OCI-LY3 (cell line): ENCODE measurements at regions not wholly inside any gene's neighbourhood (a gene's known extent, or its start where the extent isn't known, plus 50 kb on each side); places are given as distances from the start of the nearest gene placed in this dataset.

Experiments used
- H2AFZ ChIP-seq: fragments of 200-600, 300-600 bp; shearing (Covaris generic); 2 replicates; pipeline ENCODE4 v1.6.0; 2014; ENCODE audit warnings: antibody characterized with exemption, low read depth, low read length
- H3K27ac ChIP-seq: fragments of 200-600, 300-600 bp; sonication (generic); 2 replicates; pipeline ENCODE4 v1.5.1; 2014; ENCODE audit warnings: mild to moderate bottlenecking, low read length, moderate library complexity, mixed read lengths
- H3K27me3 ChIP-seq: fragments of 200-600, 300-600 bp; sonication (generic); 2 replicates; pipeline ENCODE4 v1.6.1; 2014; ENCODE audit warnings: low read depth, low read length, mixed read lengths
- H3K36me3 ChIP-seq: fragments of 200-600, 300-600 bp; sonication (generic); replicated peaks from 2 replicates; pipeline ENCODE3; 2014; ENCODE audit warnings: low read depth, low read length, mixed read lengths
- H3K4me1 ChIP-seq: fragments of 300-600, 200-600 bp; sonication (generic); 2 replicates; pipeline ENCODE4 v1.6.1; 2014; ENCODE audit warnings: low read length, mixed read lengths
- H3K4me2 ChIP-seq: fragments of 200-600, 300-600 bp; sonication (generic); 2 replicates; pipeline ENCODE4 v1.6.1; 2014; ENCODE audit warnings: low read length, mixed read lengths
- H3K4me3 ChIP-seq: fragments of 300-600, 200-600 bp; sonication (generic); 2 replicates; pipeline ENCODE4 v1.5.1; 2014; ENCODE audit warnings: antibody characterized with exemption, mild to moderate bottlenecking, low read length, moderate library complexity
- H3K79me2 ChIP-seq: fragments of 300-600, 200-600 bp; shearing (Covaris generic); 2 replicates; pipeline ENCODE4 v1.6.1; 2014; ENCODE audit warnings: mild to moderate bottlenecking, low read length, mixed read lengths
- H3K9ac ChIP-seq: fragments of 300-600, 200-600 bp; shearing (Covaris generic); 2 replicates; pipeline ENCODE4 v1.6.0; 2014; ENCODE audit warnings: mild to moderate bottlenecking, low read length, moderate library complexity
- H3K9me3 ChIP-seq: fragments of 200-600, 300-600 bp; shearing (Covaris generic); 2 replicates; pipeline ENCODE4 v1.6.1; 2014; ENCODE audit warnings: low read length, mixed read lengths; ENCODE audit not compliant: insufficient read depth
- H4K20me1 ChIP-seq: fragments of 200-600, 300-600 bp; sonication (generic); 2 replicates; pipeline ENCODE4 v1.6.1; 2016; ENCODE audit warnings: low read length, mixed read lengths; ENCODE audit not compliant: insufficient read depth
- EZH2phosphoT487 ChIP-seq: fragments of 200-600 bp; shearing (Covaris generic); IDR thresholded peaks from 2 replicates; pipeline ENCODE4 v1.6.1; 2018; ENCODE audit warnings: antibody characterized with exemption, mixed run types, low read depth
- TF ChIP-seq, protein P1 (sequence below): fragments of 200-600, 300-600 bp; sonication (generic); IDR thresholded peaks from 2 replicates; pipeline ENCODE4 v1.5.1; 2014; ENCODE audit warnings: antibody characterized with exemption, low read length, low read depth

DNA sequence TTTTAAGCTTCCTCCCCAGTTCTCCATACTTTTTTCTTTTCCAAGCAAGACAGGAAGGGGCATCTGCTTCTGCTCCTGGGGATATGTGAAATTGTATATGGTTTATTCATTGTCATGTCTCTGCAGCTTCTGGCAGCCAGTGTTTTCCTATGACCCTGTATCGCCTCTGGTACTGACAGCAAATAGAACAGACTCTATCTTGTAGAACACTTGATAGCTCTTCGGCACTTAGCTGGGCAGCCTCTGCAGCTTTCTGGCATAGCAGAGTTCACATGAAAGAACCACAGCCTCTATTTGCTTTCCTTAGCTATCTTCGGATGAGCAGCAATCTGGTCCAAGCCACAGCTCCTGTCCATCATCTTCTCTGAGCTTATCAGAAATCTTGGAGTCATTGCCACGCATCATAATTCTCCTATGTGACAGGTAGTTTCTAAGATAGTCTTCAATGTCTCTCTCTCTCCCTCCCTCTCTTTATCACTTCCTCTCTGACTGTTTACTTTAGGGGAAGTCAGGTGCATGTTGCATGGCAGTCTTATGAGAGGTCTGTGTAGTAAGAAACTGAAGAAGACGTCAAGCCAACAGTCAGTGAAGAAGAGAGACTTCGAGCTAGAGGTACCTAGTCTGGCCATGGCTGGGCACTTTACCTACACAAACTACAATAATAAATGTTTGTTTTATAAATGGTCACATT is 627.7 kb upstream of the CDH2 start:
- TF ChIP-seq EZH2phosphoT487: no peak
- TF ChIP-seq, protein P1, sequence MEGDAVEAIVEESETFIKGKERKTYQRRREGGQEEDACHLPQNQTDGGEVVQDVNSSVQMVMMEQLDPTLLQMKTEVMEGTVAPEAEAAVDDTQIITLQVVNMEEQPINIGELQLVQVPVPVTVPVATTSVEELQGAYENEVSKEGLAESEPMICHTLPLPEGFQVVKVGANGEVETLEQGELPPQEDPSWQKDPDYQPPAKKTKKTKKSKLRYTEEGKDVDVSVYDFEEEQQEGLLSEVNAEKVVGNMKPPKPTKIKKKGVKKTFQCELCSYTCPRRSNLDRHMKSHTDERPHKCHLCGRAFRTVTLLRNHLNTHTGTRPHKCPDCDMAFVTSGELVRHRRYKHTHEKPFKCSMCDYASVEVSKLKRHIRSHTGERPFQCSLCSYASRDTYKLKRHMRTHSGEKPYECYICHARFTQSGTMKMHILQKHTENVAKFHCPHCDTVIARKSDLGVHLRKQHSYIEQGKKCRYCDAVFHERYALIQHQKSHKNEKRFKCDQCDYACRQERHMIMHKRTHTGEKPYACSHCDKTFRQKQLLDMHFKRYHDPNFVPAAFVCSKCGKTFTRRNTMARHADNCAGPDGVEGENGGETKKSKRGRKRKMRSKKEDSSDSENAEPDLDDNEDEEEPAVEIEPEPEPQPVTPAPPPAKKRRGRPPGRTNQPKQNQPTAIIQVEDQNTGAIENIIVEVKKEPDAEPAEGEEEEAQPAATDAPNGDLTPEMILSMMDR: no peak
- no peak overlapping the region for H3K27ac ChIP-seq
- no peaks in the 10 kb centered on the region for H3K79me2 ChIP-seq
- H3K4me3 ChIP-seq: no peak overlapping the region
- no peak overlapping the region for H2AFZ ChIP-seq
- no peaks in the 10 kb centered on the region for H3K36me3 ChIP-seq
- peaks cover 9% of the 10 kb centered on the region for H3K4me1 ChIP-seq
- 0 out of 2 replicates have a peak overlapping the region, but pooled peaks have one; percentile 23 for H3K4me2 ChIP-seq
- H3K9me3 ChIP-seq: no peaks in the 10 kb centered on the region
- no peaks in the 10 kb centered on the region for H4K20me1 ChIP-seq
- no peaks in the 10 kb centered on the region for H3K27me3 ChIP-seq
- no peak overlapping the region for H3K9ac ChIP-seq

DNA sequence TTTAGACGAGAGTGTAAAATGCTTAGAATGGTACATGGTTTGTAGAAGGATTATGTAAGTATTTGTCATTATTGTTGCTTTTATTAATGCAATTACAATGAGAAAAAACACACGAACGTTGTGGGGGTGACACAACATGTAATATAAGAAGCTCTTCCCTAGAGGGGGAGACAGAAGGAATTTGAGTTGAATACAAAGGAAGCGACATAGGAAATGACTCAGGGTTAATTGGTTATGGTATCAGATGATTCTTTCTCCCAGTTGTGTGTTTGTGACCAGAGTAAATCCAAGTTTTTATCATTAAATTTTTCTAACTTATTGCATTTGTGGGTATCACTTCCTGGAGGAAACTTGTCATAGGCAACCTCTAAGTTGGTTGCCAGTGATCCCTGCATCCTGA is 625.6 kb upstream of the CDH2 start:
- Histone ChIP-seq H3K27ac (no peak overlapping the region), H3K27me3 (no peaks in the 10 kb centered on the region), H3K4me2 (no peak overlapping the region), H3K79me2 (no peaks in the 10 kb centered on the region), H3K36me3 (no peaks in the 10 kb centered on the region), H3K4me3 (no peak overlapping the region), H2AFZ (no peak overlapping the region), H3K9ac (no peak overlapping the region), H4K20me1 (no peaks in the 10 kb centered on the region), H3K4me1 (peaks cover 9% of the 10 kb centered on the region), H3K9me3 (no peaks in the 10 kb centered on the region)
- no peak for TF ChIP-seq EZH2phosphoT487
- TF ChIP-seq, protein P1: no peak

DNA sequence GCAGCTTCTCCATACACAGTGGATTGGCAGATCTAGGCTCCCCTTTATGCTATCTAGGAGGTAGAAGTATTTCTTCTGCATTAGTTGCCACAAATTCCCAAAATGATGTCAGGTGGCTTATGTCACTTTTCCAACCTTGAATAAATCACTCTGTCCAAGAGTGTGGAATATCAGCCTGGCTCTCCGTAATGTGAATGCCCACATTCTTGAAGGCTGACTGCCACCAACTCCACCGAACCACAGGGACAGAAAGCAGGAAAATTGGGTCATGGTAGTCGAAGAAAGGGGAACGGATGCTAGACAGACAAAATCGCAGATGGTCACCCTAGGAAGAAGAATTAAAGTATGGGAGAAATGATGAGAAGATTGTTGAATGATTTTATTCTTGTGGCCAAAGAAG is 624.9 kb upstream of the CDH2 start:
- Histone ChIP-seq H3K4me2 (no peak overlapping the region), H3K9me3 (no peaks in the 10 kb centered on the region), H3K9ac (no peak overlapping the region), H3K36me3 (no peaks in the 10 kb centered on the region), H2AFZ (no peak overlapping the region), H3K27me3 (no peaks in the 10 kb centered on the region), H3K4me3 (no peak overlapping the region), H3K4me1 (peaks cover 9% of the 10 kb centered on the region), H3K79me2 (no peaks in the 10 kb centered on the region), H4K20me1 (no peaks in the 10 kb centered on the region), H3K27ac (no peak overlapping the region)
- no peak for TF ChIP-seq EZH2phosphoT487

GRCh38 chr18:28794459-28795245 is 617.7 kb upstream of the CDH2 start:
- Histone ChIP-seq H3K9me3 (no peaks in the 10 kb centered on the region), H3K4me2 (no peak overlapping the region), H4K20me1 (no peaks in the 10 kb centered on the region), H2AFZ (peak overlapping the region; percentile 48; the same call in 1 of the 2 replicates), H3K4me1 (peaks cover 4% of the 10 kb centered on the region; the same call in 1 of the 2 replicates), H3K9ac (no peak overlapping the region), H3K4me3 (no peak overlapping the region), H3K36me3 (no peaks in the 10 kb centered on the region), H3K27me3 (no peaks in the 10 kb centered on the region), H3K79me2 (no peaks in the 10 kb centered on the region), H3K27ac (no peak overlapping the region)
- TF ChIP-seq, protein P1: no peak
- TF ChIP-seq EZH2phosphoT487: no peak
